Mesenchymal stem cell (in vitro differentiated cells and primary cell): ENCODE measurements at regions not wholly inside any gene's neighbourhood (a gene's known extent, or its start where the extent isn't known, plus 50 kb on each side); places are given as distances from the start of the nearest gene placed in this dataset.

Experiments
- DNase-seq: peaks from one replicate; pipeline ENCODE4 v3.0.0-alpha.2; 2013
- H2AFZ ChIP-seq: one replicate; pipeline ENCODE4 v1.6.1; 2013; ENCODE audit warnings: low read depth, mild to moderate bottlenecking, control low read depth, inconsistent platforms, low read length, moderate library complexity
- H2AK5ac ChIP-seq: 2 replicates; pipeline ENCODE4 v1.6.1; 2013; ENCODE audit warnings: low read length, moderate library complexity, mild to moderate bottlenecking, inconsistent platforms; ENCODE audit not compliant: severe bottlenecking
- H2BK120ac ChIP-seq: one replicate; pipeline ENCODE4 v1.6.1; 2013; ENCODE audit warnings: low read depth, mild to moderate bottlenecking, inconsistent platforms, low read length, moderate library complexity
- H2BK12ac ChIP-seq, 2 experiments: one replicate each; pipeline ENCODE4 v1.6.1; 2013; ENCODE audit warnings: inconsistent platforms in 2 of 2, low read length in 2 of 2, mild to moderate bottlenecking in 2 of 2, moderate library complexity in 2 of 2, control low read depth in 1 of 2
- H2BK15ac ChIP-seq: one replicate; pipeline ENCODE4 v1.6.1; 2013; ENCODE audit warnings: mild to moderate bottlenecking, low read depth, inconsistent platforms; ENCODE audit not compliant: poor library complexity, severe bottlenecking
- H2BK5ac ChIP-seq: 2 replicates; pipeline ENCODE4 v1.6.1; 2013; ENCODE audit warnings: low read depth, mild to moderate bottlenecking, low read length, control low read depth, inconsistent platforms; ENCODE audit not compliant: poor library complexity, severe bottlenecking
- H3K14ac ChIP-seq, 2 experiments: one replicate each; pipeline ENCODE4 v1.6.1; 2013; ENCODE audit warnings: inconsistent platforms in 2 of 2, low read length in 2 of 2, control low read depth in 1 of 2, mild to moderate bottlenecking in 1 of 2, moderate library complexity in 1 of 2
- H3K18ac ChIP-seq, 2 experiments: one replicate each; pipeline ENCODE4 v1.6.1; 2013; ENCODE audit warnings: inconsistent platforms in 2 of 2, low read length in 2 of 2, control low read depth in 1 of 2, low read depth in 1 of 2, mild to moderate bottlenecking in 1 of 2
- H3K23ac ChIP-seq, 2 experiments: one replicate each; pipeline ENCODE4 v1.6.1; 2013; ENCODE audit warnings: inconsistent platforms in 2 of 2, low read length in 2 of 2, mild to moderate bottlenecking in 2 of 2, moderate library complexity in 2 of 2, control low read depth in 1 of 2
- H3K27ac ChIP-seq: 2 replicates; pipeline ENCODE4 v1.5.1; 2013; ENCODE audit warnings: mild to moderate bottlenecking, moderate library complexity, low read length, control low read depth, inconsistent platforms; ENCODE audit not compliant: poor library complexity, severe bottlenecking
- H3K27me3 ChIP-seq, 2 experiments: 2 replicates each; pipeline versions ENCODE4 v1.6.1 to v1.7.0; 2013; ENCODE audit warnings: low read length in 2 of 2, mild to moderate bottlenecking in 2 of 2, moderate library complexity in 2 of 2, control low read depth in 1 of 2, inconsistent platforms in 1 of 2; ENCODE audit not compliant: control insufficient read depth in 1 of 2, insufficient read depth in 1 of 2
- H3K36me3 ChIP-seq, 2 experiments: 2 replicates each; pipeline versions ENCODE4 v1.6.1 to v1.7.0; 2013; ENCODE audit warnings: low read length in 2 of 2, control low read depth in 1 of 2, inconsistent platforms in 1 of 2, low read depth in 1 of 2, mild to moderate bottlenecking in 1 of 2; ENCODE audit not compliant: insufficient read depth in 2 of 2, control insufficient read depth in 1 of 2
- H3K4ac ChIP-seq, 2 experiments: one replicate each; pipeline ENCODE4 v1.6.1; 2013; ENCODE audit warnings: inconsistent platforms in 2 of 2, low read length in 2 of 2, mild to moderate bottlenecking in 2 of 2, moderate library complexity in 2 of 2, control low read depth in 1 of 2, low read depth in 1 of 2
- H3K4me1 ChIP-seq: 2 replicates; pipeline ENCODE4 v1.6.1; 2013; ENCODE audit warnings: low read depth, low read length, control low read depth; ENCODE audit not compliant: control insufficient read depth, insufficient read depth
- H3K4me2 ChIP-seq: 2 replicates; pipeline ENCODE4 v1.6.1; 2013; ENCODE audit warnings: low read length, mild to moderate bottlenecking, inconsistent platforms; ENCODE audit not compliant: poor library complexity, severe bottlenecking
- H3K4me3 ChIP-seq, 2 experiments: 2 replicates each; pipeline versions ENCODE4 v1.5.1 to v1.7.0; 2013; ENCODE audit warnings: low read length in 2 of 2, mild to moderate bottlenecking in 2 of 2, control low read depth in 1 of 2, low read depth in 1 of 2; ENCODE audit not compliant: insufficient read depth in 1 of 2
- H3K79me1 ChIP-seq: replicated peaks from 2 replicates; pipeline ENCODE4 v1.6.1; 2013; ENCODE audit warnings: mild to moderate bottlenecking, control low read depth, low read length, inconsistent platforms; ENCODE audit not compliant: poor library complexity, severe bottlenecking
- H3K9ac ChIP-seq: 2 replicates; pipeline ENCODE4 v1.7.0; 2013; ENCODE audit warnings: mild to moderate bottlenecking, low read length, moderate library complexity
- H3K9me3 ChIP-seq: 2 replicates; pipeline ENCODE4 v1.7.0; 2013; ENCODE audit warnings: mild to moderate bottlenecking, low read length; ENCODE audit not compliant: control insufficient read depth
- H4K8ac ChIP-seq: one replicate; pipeline ENCODE4 v1.6.1; 2013; ENCODE audit warnings: inconsistent platforms, mild to moderate bottlenecking, low read length, moderate library complexity
- H4K91ac ChIP-seq: one replicate; pipeline ENCODE4 v1.6.1; 2013; ENCODE audit warnings: mild to moderate bottlenecking, low read length, inconsistent platforms
- WGBS: methylation state at CpG from one replicate; pipeline ENCODE4 v1.1.7; 2013; ENCODE audit warnings: mixed read lengths; 5-methylcytosine and 5-hydroxymethylcytosine counted together

DNA sequence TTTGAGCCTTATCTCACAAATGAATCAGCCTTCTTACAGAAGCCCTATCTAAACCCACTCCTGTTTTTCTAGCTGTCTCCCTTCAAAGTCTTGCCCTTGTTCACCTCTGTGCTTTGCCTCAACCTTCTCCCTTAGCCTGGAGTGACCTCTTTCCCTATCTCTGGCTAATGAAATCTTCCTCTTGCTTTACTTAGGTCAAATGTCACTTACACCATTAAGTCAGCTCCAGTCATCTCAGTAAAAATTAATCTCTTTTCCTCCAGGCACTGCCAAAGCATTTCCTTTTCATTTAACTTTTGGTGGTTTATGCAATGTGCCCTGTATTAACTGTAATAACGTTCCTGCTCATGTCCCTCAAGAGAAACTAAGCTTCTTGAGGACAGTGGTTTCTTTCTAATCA, 596.5 kb upstream of the MIR17HG start:
- DNase-seq = no peak

DNA sequence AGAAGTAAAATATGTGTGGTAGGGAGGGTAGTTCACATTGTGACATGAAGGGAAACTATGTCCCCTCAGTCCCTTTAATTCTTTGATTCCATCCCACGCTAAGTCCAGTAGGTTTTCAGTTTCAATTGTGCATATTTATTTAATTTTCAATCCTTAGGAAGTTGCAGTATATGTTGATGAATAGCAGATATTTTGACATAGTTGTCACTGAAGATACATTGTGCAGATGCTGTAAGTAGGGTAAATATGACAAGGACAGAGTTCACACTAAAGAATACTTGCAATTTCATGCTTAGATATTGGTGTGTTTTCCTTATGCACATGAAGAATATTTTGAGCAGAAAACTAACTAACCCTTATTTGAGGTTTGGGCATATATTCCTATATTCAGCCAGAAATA, 595.4 kb upstream of the MIR17HG start:
- Histone ChIP-seq H3K36me3 (no peaks in the 10 kb centered on the region), H2AFZ (no peak overlapping the region), H3K18ac (no peak overlapping the region), H4K8ac (no peak overlapping the region), H3K14ac (no peak overlapping the region), H3K9ac (no peak overlapping the region), H3K4ac (no peak overlapping the region), H2BK15ac (no peak overlapping the region), H3K4me3 (no peak overlapping the region), H3K79me1 (no peaks in the 10 kb centered on the region), H3K4me1 (no peaks in the 10 kb centered on the region), H3K9me3 (no peaks in the 10 kb centered on the region), H3K23ac (no peak overlapping the region), H2BK5ac (no peak overlapping the region), H3K27ac (no peak overlapping the region), H3K4me2 (no peak overlapping the region), H2BK120ac (no peak overlapping the region), H3K27me3 (no peaks in the 10 kb centered on the region), H4K91ac (no peak overlapping the region), H2BK12ac (no peak overlapping the region), H2AK5ac (no peak overlapping the region)
- no peak for DNase-seq
- no CpG with 5 or more reads among the region's 1 CpG for WGBS

More for the DNA sequence above, 596.5 kb upstream of the MIR17HG start:
- no peaks in the 10 kb centered on the region for H3K27me3 ChIP-seq
- H4K8ac ChIP-seq = no peak overlapping the region
- H3K4me1 ChIP-seq = no peaks in the 10 kb centered on the region
- H2BK12ac ChIP-seq = no peak overlapping the region
- 50% methylated on average over 1 of the region's 1 CpG for WGBS
- no peak overlapping the region for H2AFZ ChIP-seq
- no peak overlapping the region for H3K14ac ChIP-seq
- no peak overlapping the region for H3K4me3 ChIP-seq
- H3K9ac ChIP-seq = no peak overlapping the region
- no peak overlapping the region for H3K23ac ChIP-seq
- H2BK15ac ChIP-seq = no peak overlapping the region
- H3K9me3 ChIP-seq = no peaks in the 10 kb centered on the region
- no peak overlapping the region for H3K18ac ChIP-seq
- no peaks in the 10 kb centered on the region for H3K36me3 ChIP-seq
- no peak overlapping the region for H2AK5ac ChIP-seq
- no peaks in the 10 kb centered on the region for H3K79me1 ChIP-seq
- H2BK5ac ChIP-seq = no peak overlapping the region
- no peak overlapping the region for H3K27ac ChIP-seq
- no peak overlapping the region for H3K4ac ChIP-seq
- no peak overlapping the region for H4K91ac ChIP-seq
- H2BK120ac ChIP-seq = no peak overlapping the region
- no peak overlapping the region for H3K4me2 ChIP-seq

DNA sequence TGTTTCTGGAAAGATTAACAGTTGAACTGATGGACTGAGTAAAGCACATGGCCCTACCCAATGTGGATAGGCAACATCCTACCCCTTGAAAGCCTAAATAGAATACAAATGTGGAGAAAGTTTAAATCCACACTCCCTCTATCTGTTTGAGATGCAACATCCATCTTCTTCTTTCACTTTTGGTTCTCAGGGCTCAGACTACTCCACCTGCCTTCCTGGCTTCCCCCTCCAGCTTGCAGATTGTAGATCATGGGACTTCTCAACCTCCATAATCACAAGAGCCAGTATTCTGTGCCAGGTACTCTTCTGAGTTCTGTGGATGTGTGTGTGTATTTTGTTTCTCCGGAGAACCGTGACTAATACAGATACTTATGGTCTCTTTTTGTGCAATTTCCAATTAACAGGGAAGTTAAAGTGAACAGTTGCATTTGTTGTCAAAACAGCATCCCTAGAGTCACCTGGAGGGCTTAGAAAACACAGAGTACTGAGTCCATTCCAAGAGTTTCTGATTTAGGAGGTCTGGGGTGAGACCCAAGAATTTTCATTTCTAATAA, 590.3 kb upstream of the MIR17HG start:
- no peak overlapping the region for H3K4me2 ChIP-seq
- H3K4ac ChIP-seq = no peak overlapping the region
- H2BK15ac ChIP-seq = no peak overlapping the region
- H3K4me1 ChIP-seq = no peaks in the 10 kb centered on the region
- no peaks in the 10 kb centered on the region for H3K36me3 ChIP-seq
- no peak for DNase-seq
- WGBS = 74% methylated on average over 2 of the region's 2 CpGs
- no peaks in the 10 kb centered on the region for H3K27me3 ChIP-seq
- H3K4me3 ChIP-seq = peak overlapping the region in 1 of 2 experiments; percentile 72
- no peaks in the 10 kb centered on the region for H3K9me3 ChIP-seq
- H2BK120ac ChIP-seq = no peak overlapping the region
- no peak overlapping the region for H3K14ac ChIP-seq
- peak overlapping the region; percentile 3 for H3K9ac ChIP-seq
- no peak overlapping the region for H3K23ac ChIP-seq
- H4K91ac ChIP-seq = no peak overlapping the region
- H3K18ac ChIP-seq = no peak overlapping the region
- H4K8ac ChIP-seq = peak overlapping the region; percentile 23
- no peak overlapping the region for H2BK5ac ChIP-seq
- H3K79me1 ChIP-seq = no peaks in the 10 kb centered on the region
- H2BK12ac ChIP-seq = no peak overlapping the region
- no peak overlapping the region for H3K27ac ChIP-seq
- no peak overlapping the region for H2AFZ ChIP-seq
- no peak overlapping the region for H2AK5ac ChIP-seq

DNA sequence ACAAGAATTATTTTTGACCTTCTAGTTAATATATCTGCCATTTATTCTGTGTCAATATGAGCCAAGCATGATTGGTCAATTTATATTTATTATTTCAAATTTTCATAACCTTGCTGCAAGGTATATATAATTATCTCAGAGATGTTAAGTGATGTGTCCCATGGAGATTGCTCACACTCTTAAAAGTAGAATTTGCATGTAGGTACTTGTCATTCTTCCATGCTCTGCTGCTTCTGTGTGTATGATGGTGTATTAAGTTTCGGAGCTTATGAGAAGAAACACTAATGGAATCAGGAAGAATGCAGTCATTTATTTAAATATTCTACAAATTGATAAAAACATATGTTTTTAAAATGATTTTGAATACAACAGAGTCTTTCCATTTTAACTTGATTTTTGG, 586.8 kb upstream of the MIR17HG start:
- H3K23ac ChIP-seq = no peak overlapping the region
- WGBS = no CpG with 5 or more reads among the region's 1 CpG

More for the DNA sequence above, 586.8 kb upstream of the MIR17HG start:
- Histone ChIP-seq H2BK15ac (no peak overlapping the region), H3K9me3 (no peaks in the 10 kb centered on the region), H3K4ac (no peak overlapping the region), H2AK5ac (no peak overlapping the region), H2BK120ac (no peak overlapping the region), H3K14ac (no peak overlapping the region), H3K18ac (no peak overlapping the region), H3K27me3 (no peaks in the 10 kb centered on the region), H3K4me1 (no peaks in the 10 kb centered on the region), H2BK5ac (no peak overlapping the region), H3K9ac (no peak overlapping the region), H4K91ac (no peak overlapping the region), H3K36me3 (no peaks in the 10 kb centered on the region), H2BK12ac (no peak overlapping the region), H4K8ac (no peak overlapping the region), H3K79me1 (no peaks in the 10 kb centered on the region), H3K27ac (no peak overlapping the region), H2AFZ (no peak overlapping the region), H3K4me3 (no peak overlapping the region), H3K4me2 (no peak overlapping the region)
- DNase-seq = no peak
